Astrocyte of the spinal cord (primary cell): ENCODE measurements at regions not wholly inside any gene's neighbourhood (a gene's known extent, or its start where the extent isn't known, plus 50 kb on each side); places are given as distances from the start of the nearest gene placed in this dataset.

Experiments used
- DNase-seq: peaks from one replicate; pipeline ENCODE4 v3.0.0; 2011; ENCODE audit warnings: low read depth, low spot score
- H3K4me3 ChIP-seq: 2 replicates; pipeline ENCODE4 v1.5.1; 2011; ENCODE audit warnings: low read depth, mild to moderate bottlenecking, low read length, moderate library complexity
- CTCF ChIP-seq: IDR thresholded peaks from 2 replicates; pipeline ENCODE4 v1.5.1; 2012; ENCODE audit warnings: low read depth, mild to moderate bottlenecking, low read length, inconsistent platforms
- in situ Hi-C: cut with HindIII; loops from 2 replicates; pipeline ENCODE4 v1.10.0; 2017; ENCODE audit warnings: low sequenced_read_pairs

- H3K4me3 ChIP-seq = no peak overlapping the region
- DNase-seq = peak; percentile 32
These were observed 57.3 kb upstream of the ADGRA3 start for GRCh38 chr4:22573198-22573597.

GRCh38 chr4:22573641-22574040 lies 57.8 kb upstream of the ADGRA3 start:
- no peak for TF ChIP-seq CTCF
- H3K4me3 ChIP-seq = no peak overlapping the region
- no peak for DNase-seq
- in situ Hi-C loops = no loop called here

More at GRCh38 chr4:22573198-22573597, 57.3 kb upstream of the ADGRA3 start:
- no peak for TF ChIP-seq CTCF
- in situ Hi-C loops = no loop called here

- DNase-seq = no peak
- TF ChIP-seq CTCF = no peak
- in situ Hi-C loops = no loop called here
- no peak overlapping the region for H3K4me3 ChIP-seq
These were observed 58.6 kb upstream of the ADGRA3 start for GRCh38 chr4:22574424-22574823.

GRCh38 chr4:22574880-22575279 lies 59.0 kb upstream of the ADGRA3 start:
- DNase-seq = no peak
- H3K4me3 ChIP-seq = no peak overlapping the region
- in situ Hi-C loops = no loop called here
- TF ChIP-seq CTCF = no peak

GRCh38 chr4:22587253-22587652 lies 71.4 kb upstream of the ADGRA3 start:
- in situ Hi-C loops = no loop called here
- H3K4me3 ChIP-seq = no peak overlapping the region
- DNase-seq = no peak
- TF ChIP-seq CTCF = no peak

GRCh38 chr4:22593933-22594332 lies 78.1 kb upstream of the ADGRA3 start:
- in situ Hi-C loops = no loop called here
- no peak overlapping the region for H3K4me3 ChIP-seq
- no peak for TF ChIP-seq CTCF
- DNase-seq = no peak

- in situ Hi-C loops = no loop called here
- no peak for TF ChIP-seq CTCF
- no peak for DNase-seq
- H3K4me3 ChIP-seq = no peak overlapping the region
These were observed 79.8 kb upstream of the ADGRA3 start for GRCh38 chr4:22595684-22596083.
